B cell (primary cell): ENCODE measurements at regions not wholly inside any gene's neighbourhood (a gene's known extent, or its start where the extent isn't known, plus 50 kb on each side); places are given as distances from the start of the nearest gene placed in this dataset.

Experiments
- ATAC-seq: fragments of 200-7000 bp; cut with Tn5 transposase; one replicate; pipeline ENCODE4 v1.10.0; 2021; ENCODE audit warnings: low read depth, mild to moderate bottlenecking, moderate number of reproducible peaks, moderate library complexity
- CTCF ChIA-PET: fragments of 350-600 bp; sonication (Branson Sonifier 250); formaldehyde crosslinking; loops from one replicate; lab custom pipeline; 2021; ENCODE audit warnings: antibody characterized with exemption, inconsistent platforms; lab: Charles Lee
- POLR2A ChIA-PET: fragments of 350-600 bp; sonication (Branson Sonifier 250); formaldehyde crosslinking; loops from one replicate; lab custom pipeline; 2021; ENCODE audit warnings: antibody characterized with exemption; lab: Charles Lee
- DNase-seq: peaks from one replicate; pipeline ENCODE4 v3.0.0; 2013
- H2AFZ ChIP-seq: 2 replicates; pipeline ENCODE4 v1.6.1; 2012; ENCODE audit warnings: mild to moderate bottlenecking, low read depth, low read length; ENCODE audit not compliant: insufficient read depth, poor library complexity, severe bottlenecking
- H3K27ac ChIP-seq, 2 donors: 1 replicate in 1 of 2; 2 replicates in 1 of 2; pipeline ENCODE4 v1.5.1; 2012 to 2013; ENCODE audit warnings: low read length in 2 of 2, mild to moderate bottlenecking in 2 of 2, moderate library complexity in 1 of 2
- H3K27me3 ChIP-seq, 4 experiments: fragments of 200-600 bp in 1 of 4; sonication (generic) in 1 of 4; replicated peaks in 1 of 4; 1 replicate in 2 of 4; 2 replicates in 2 of 4; pipeline versions ENCODE4 v1.6.1 to v1.7.0; 2013 to 2016; ENCODE audit warnings: low read length in 3 of 4, mild to moderate bottlenecking in 2 of 4, mixed read lengths in 1 of 4, moderate library complexity in 1 of 4; ENCODE audit not compliant: insufficient read depth in 4 of 4, control insufficient read depth in 3 of 4; ENCODE audit errors: control extremely low read depth in 1 of 4
- H3K36me3 ChIP-seq, 2 experiments: replicated peaks in 1 of 2; 1 replicate in 1 of 2; 2 replicates in 1 of 2; pipeline versions ENCODE4 v1.6.1 to v1.7.1; 2013; ENCODE audit warnings: low read length in 1 of 2; ENCODE audit not compliant: insufficient read depth in 2 of 2, control insufficient read depth in 1 of 2; ENCODE audit errors: control extremely low read depth in 1 of 2, extremely low read depth in 1 of 2
- H3K4me1 ChIP-seq, 2 donors: fragments of 200-600 bp in 1 of 2; sonication (generic) in 1 of 2; 1 replicate in 1 of 2; 2 replicates in 1 of 2; pipeline versions ENCODE4 v1.5.1 to v1.6.1; 2013 to 2017; ENCODE audit warnings: low read length in 2 of 2; ENCODE audit not compliant: control insufficient read depth in 2 of 2, insufficient read depth in 2 of 2
- H3K4me2 ChIP-seq: replicated peaks from 2 replicates; pipeline ENCODE3; 2012; ENCODE audit warnings: mild to moderate bottlenecking, low read depth, low read length; ENCODE audit not compliant: poor library complexity, severe bottlenecking
- H3K4me3 ChIP-seq, 5 experiments: fragments of 200-600 bp in 1 of 5; sonication (generic) in 1 of 5; 1 replicate in 3 of 5; 2 replicates in 2 of 5; pipeline versions ENCODE4 v1.5.1 to v1.7.0; 2011 to 2016; ENCODE audit warnings: low read length in 4 of 5, mild to moderate bottlenecking in 4 of 5, low read depth in 2 of 5, control low read depth in 1 of 5, moderate library complexity in 1 of 5; ENCODE audit not compliant: insufficient read depth in 1 of 5; ENCODE audit errors: control extremely low read depth in 1 of 5, extremely low read depth in 1 of 5
- H3K79me2 ChIP-seq: fragments of 200-600 bp; sonication (generic); one replicate; pipeline ENCODE4 v1.6.0; 2016; ENCODE audit warnings: low read length; ENCODE audit not compliant: control insufficient read depth, insufficient read depth
- H3K9ac ChIP-seq: fragments of 200-600 bp; sonication (generic); 2 replicates; pipeline ENCODE4 v1.6.1; 2017; ENCODE audit warnings: mild to moderate bottlenecking, low read length, moderate library complexity
- H3K9me3 ChIP-seq, 3 donors: one replicate each; pipeline versions ENCODE4 v1.6.1 to v1.7.1; 2013; ENCODE audit warnings: low read length in 2 of 3; ENCODE audit not compliant: control insufficient read depth in 2 of 3, insufficient read depth in 1 of 3; ENCODE audit errors: control extremely low read depth in 1 of 3
- H4K20me1 ChIP-seq: 2 replicates; pipeline ENCODE4 v1.6.0; 2012; ENCODE audit warnings: mild to moderate bottlenecking, low read length; ENCODE audit not compliant: insufficient read depth, control insufficient read depth, poor library complexity, severe bottlenecking
- H3K27ac Mint-ChIP-seq: one replicate; pipeline ENCODE4 v1.8.0; 2021; ENCODE audit warnings: mixed read lengths
- H3K27me3 Mint-ChIP-seq: one replicate; pipeline ENCODE4 v1.8.0; 2021; ENCODE audit warnings: mixed read lengths
- H3K4me1 Mint-ChIP-seq: one replicate; pipeline ENCODE4 v1.8.0; 2021; ENCODE audit warnings: mixed read lengths
- H3K4me3 Mint-ChIP-seq: one replicate; pipeline ENCODE4 v1.8.0; 2021; ENCODE audit warnings: mixed read lengths
- H3K9me3 Mint-ChIP-seq: one replicate; pipeline ENCODE4 v1.8.0; 2022; ENCODE audit warnings: mixed read lengths; ENCODE audit not compliant: insufficient read depth
- CTCF ChIP-seq: fragments of 200-600 bp; IDR thresholded peaks from one replicate; pipeline ENCODE4 v1.8.0; 2022; ENCODE audit warnings: antibody characterized with exemption, mild to moderate bottlenecking
- EZH2 ChIP-seq: IDR thresholded peaks from 2 replicates; pipeline ENCODE4 v1.6.1; 2012; ENCODE audit warnings: borderline replicate concordance, low read depth, mild to moderate bottlenecking, moderate library complexity, low read length; ENCODE audit not compliant: insufficient read depth, poor library complexity, severe bottlenecking
- WGBS: methylation state at CpG from one replicate; pipeline ENCODE4 v1.1.5; 2013; ENCODE audit warnings: missing lambda C conversion rate; ENCODE audit not compliant: insufficient coverage; 5-methylcytosine and 5-hydroxymethylcytosine counted together
- intact Hi-C: fragments of 100-400 bp; cut with micrococcal nuclease; formaldehyde crosslinking; loops from one replicate; pipeline ENCODE4 v1.10.0; 2022

GRCh38 chr2:188922191-188922590 lies 52.0 kb upstream of the COL3A1 start:
- intact Hi-C loops: no loop called here
- Histone ChIP-seq H3K27ac (no peak overlapping the region), H3K36me3 (no peaks in the 10 kb centered on the region), H4K20me1 (no peaks in the 10 kb centered on the region), H3K9ac (no peak overlapping the region), H2AFZ (no peak overlapping the region), H3K27me3 (no peaks in the 10 kb centered on the region), H3K9me3 (no peaks in the 10 kb centered on the region), H3K79me2 (no peaks in the 10 kb centered on the region), H3K4me1 (no peaks in the 10 kb centered on the region), H3K4me2 (no peak overlapping the region), H3K4me3 (no peak overlapping the region)
- Mint-ChIP-seq H3K27ac (no peak overlapping the region), H3K4me3 (no peak overlapping the region), H3K9me3 (peaks cover 4% of the 10 kb centered on the region), H3K4me1 (no peaks in the 10 kb centered on the region), H3K27me3 (no peaks in the 10 kb centered on the region)
- DNase-seq (no peak), ATAC-seq (no peak)
- WGBS: no CpG with 5 or more reads among the region's 1 CpG
- TF ChIP-seq CTCF: no peak
- TF ChIP-seq EZH2: no peak
- POLR2A ChIA-PET: no interaction called here
- CTCF ChIA-PET: no interaction called here
